ENCODE measurements at regions not wholly inside any gene's neighbourhood (a gene's known extent, or its start where the extent isn't known, plus 50 kb on each side); places are given as distances from the start of the nearest gene placed in this dataset.

GRCh38 chr3:5874931-5875341, 687.4 kb downstream of the EDEM1 start:
- no peak for TF ChIP-seq CTCF (IDR thresholded peaks at IDR 0.05; ENCODE audit: low read length)
- no peak for TF ChIP-seq EZH2 (optimal IDR thresholded peaks at IDR 0.05; ENCODE audit: low read depth, low read length)
